Trophoblast cell (in vitro differentiated cells and primary cell): ENCODE measurements at regions not wholly inside any gene's neighbourhood (a gene's known extent, or its start where the extent isn't known, plus 50 kb on each side); places are given as distances from the start of the nearest gene placed in this dataset.
"Not testable (repeated sequence)": the region's sequence is repeated elsewhere in the genome, so short reads cannot be mapped to it uniquely, and the experiment has no call there.

Source experiments
- DNase-seq, 2 donors: peaks; one replicate each; pipeline ENCODE4 v3.0.0-alpha.2; 2016
- H2AFZ ChIP-seq: 2 replicates; pipeline ENCODE4 v1.6.1; 2013; ENCODE audit warnings: low read length, moderate library complexity, mild to moderate bottlenecking; ENCODE audit not compliant: insufficient read depth, poor library complexity
- H2AK5ac ChIP-seq: 2 replicates; pipeline ENCODE4 v1.6.1; 2013; ENCODE audit warnings: mild to moderate bottlenecking, low read length
- H2BK120ac ChIP-seq: 2 replicates; pipeline ENCODE4 v1.6.1; 2013; ENCODE audit warnings: low read length, mild to moderate bottlenecking, moderate library complexity; ENCODE audit not compliant: insufficient read depth, poor library complexity
- H2BK12ac ChIP-seq: 2 replicates; pipeline ENCODE4 v1.6.1; 2013; ENCODE audit warnings: mild to moderate bottlenecking, low read length, moderate library complexity
- H2BK5ac ChIP-seq: 2 replicates; pipeline ENCODE4 v1.6.1; 2013; ENCODE audit warnings: low read length, low read depth, moderate library complexity, mild to moderate bottlenecking; ENCODE audit not compliant: poor library complexity
- H3K14ac ChIP-seq: 2 replicates; pipeline ENCODE4 v1.6.1; 2013; ENCODE audit warnings: mild to moderate bottlenecking, low read length
- H3K18ac ChIP-seq: 2 replicates; pipeline ENCODE4 v1.6.1; 2013; ENCODE audit warnings: mild to moderate bottlenecking, low read length
- H3K23ac ChIP-seq: 2 replicates; pipeline ENCODE4 v1.6.1; 2013; ENCODE audit warnings: low read length
- H3K27ac ChIP-seq: 2 replicates; pipeline ENCODE4 v1.5.1; 2013; ENCODE audit warnings: low read depth, mild to moderate bottlenecking, inconsistent platforms, low read length, moderate library complexity
- H3K27me3 ChIP-seq: 2 replicates; pipeline ENCODE4 v1.6.1; 2013; ENCODE audit warnings: inconsistent platforms, mild to moderate bottlenecking, low read length, moderate library complexity; ENCODE audit not compliant: insufficient read depth
- H3K36me3 ChIP-seq, 2 experiments: 1 replicate in 1 of 2; 2 replicates in 1 of 2; pipeline ENCODE4 v1.6.1; 2013; ENCODE audit warnings: low read length in 2 of 2, mild to moderate bottlenecking in 2 of 2, moderate library complexity in 1 of 2; ENCODE audit not compliant: insufficient read depth in 2 of 2, control insufficient read depth in 1 of 2
- H3K4ac ChIP-seq: 2 replicates; pipeline ENCODE4 v1.6.1; 2013; ENCODE audit warnings: low read depth, mild to moderate bottlenecking, low read length, moderate library complexity
- H3K4me1 ChIP-seq, 2 experiments: 1 replicate in 1 of 2; 2 replicates in 1 of 2; pipeline ENCODE4 v1.6.1; 2013; ENCODE audit warnings: low read length in 2 of 2, mild to moderate bottlenecking in 2 of 2, moderate library complexity in 1 of 2; ENCODE audit not compliant: insufficient read depth in 2 of 2, control insufficient read depth in 1 of 2
- H3K4me2 ChIP-seq: 2 replicates; pipeline ENCODE4 v1.6.1; 2013; ENCODE audit warnings: inconsistent platforms, mild to moderate bottlenecking, low read length, moderate library complexity
- H3K4me3 ChIP-seq: 2 replicates; pipeline ENCODE4 v1.5.1; 2013; ENCODE audit warnings: mild to moderate bottlenecking, low read depth, low read length, inconsistent platforms
- H3K79me1 ChIP-seq: one replicate; pipeline ENCODE4 v1.6.1; 2013; ENCODE audit warnings: low read length
- H3K79me2 ChIP-seq: 2 replicates; pipeline ENCODE4 v1.6.1; 2013; ENCODE audit warnings: low read length, mild to moderate bottlenecking; ENCODE audit not compliant: control insufficient read depth, insufficient read depth, poor library complexity
- H3K9ac ChIP-seq: 2 replicates; pipeline ENCODE4 v1.6.1; 2013; ENCODE audit warnings: mild to moderate bottlenecking, low read length
- H3K9me3 ChIP-seq: 2 replicates; pipeline ENCODE4 v1.6.1; 2013; ENCODE audit warnings: low read depth, mild to moderate bottlenecking, control low read depth, inconsistent platforms, low read length; ENCODE audit not compliant: insufficient read depth
- H4K12ac ChIP-seq: 2 replicates; pipeline ENCODE4 v1.6.1; 2013; ENCODE audit warnings: low read depth, mild to moderate bottlenecking, low read length, moderate library complexity
- H4K8ac ChIP-seq: 2 replicates; pipeline ENCODE4 v1.6.1; 2013; ENCODE audit warnings: low read depth, mild to moderate bottlenecking, low read length, moderate library complexity
- H4K91ac ChIP-seq: one replicate; pipeline ENCODE4 v1.6.1; 2013; ENCODE audit warnings: low read depth, mild to moderate bottlenecking, low read length, moderate library complexity
- WGBS: extraction: QIAGEN DNeasy Blood & Tissue Kit; methylation state at CpG from one replicate; pipeline ENCODE4 v1.1.7; 2013; ENCODE audit warnings: missing lambda C conversion rate; ENCODE audit not compliant: insufficient read length, insufficient coverage; ENCODE audit errors: extremely low coverage; 5-methylcytosine and 5-hydroxymethylcytosine counted together

GRCh38 chr3:69683082-69683806, 56.0 kb upstream of the MITF start:
- H4K8ac ChIP-seq, result no peak overlapping the region
- H4K91ac ChIP-seq, result no peak overlapping the region
- H3K36me3 ChIP-seq, result no peaks in the 10 kb centered on the region
- H2BK120ac ChIP-seq, result no peak overlapping the region
- no peak overlapping the region for H3K4me2 ChIP-seq
- H3K4me3 ChIP-seq, result no peak overlapping the region
- H3K27me3 ChIP-seq, result no peaks in the 10 kb centered on the region
- no peak overlapping the region for H3K4ac ChIP-seq
- H3K4me1 ChIP-seq, result no peaks in the 10 kb centered on the region
- H4K12ac ChIP-seq, result no peak overlapping the region
- no peak overlapping the region for H3K27ac ChIP-seq
- no peaks in the 10 kb centered on the region for H3K79me2 ChIP-seq
- H3K23ac ChIP-seq, result no peak overlapping the region
- H3K18ac ChIP-seq, result no peak overlapping the region
- no peak overlapping the region for H2BK12ac ChIP-seq
- no peak overlapping the region for H3K14ac ChIP-seq
- H2AK5ac ChIP-seq, result no peak overlapping the region
- WGBS, result no CpG with 5 or more reads among the region's 4 CpGs
- no peak overlapping the region for H2BK5ac ChIP-seq
- H3K9me3 ChIP-seq, result no peaks in the 10 kb centered on the region
- H3K79me1 ChIP-seq, result no peaks in the 10 kb centered on the region
- no peak for DNase-seq
- no peak overlapping the region for H3K9ac ChIP-seq
- no peak overlapping the region for H2AFZ ChIP-seq

GRCh38 chr3:69677456-69677855, 61.8 kb upstream of the MITF start:
- H4K8ac ChIP-seq, H3K27ac ChIP-seq, H2BK5ac ChIP-seq, H2AK5ac ChIP-seq, H3K79me1 ChIP-seq, H3K4ac ChIP-seq, H4K91ac ChIP-seq, H3K23ac ChIP-seq, H3K36me3 ChIP-seq, H3K27me3 ChIP-seq, H3K14ac ChIP-seq, H3K9ac ChIP-seq, H2BK12ac ChIP-seq, H2BK120ac ChIP-seq, H3K9me3 ChIP-seq, H3K4me1 ChIP-seq, H3K18ac ChIP-seq, H3K4me3 ChIP-seq, H4K12ac ChIP-seq, DNase-seq, H3K79me2 ChIP-seq, H3K4me2 ChIP-seq, H2AFZ ChIP-seq: not testable (repeated sequence)
- WGBS, result no CpG with 5 or more reads among the region's 30 CpGs

GRCh38 chr3:69675786-69676530, 63.3 kb upstream of the MITF start:
- Histone ChIP-seq H3K4ac (no peak overlapping the region), H3K9ac (no peak overlapping the region), H2BK5ac (no peak overlapping the region), H3K79me2 (no peaks in the 10 kb centered on the region), H3K27me3 (no peaks in the 10 kb centered on the region), H3K23ac (no peak overlapping the region), H3K14ac (no peak overlapping the region), H2AFZ (no peak overlapping the region), H3K79me1 (no peaks in the 10 kb centered on the region), H2AK5ac (no peak overlapping the region), H2BK120ac (no peak overlapping the region), H2BK12ac (no peak overlapping the region), H4K8ac (no peak overlapping the region), H3K4me1 (no peaks in the 10 kb centered on the region), H4K12ac (no peak overlapping the region), H3K27ac (no peak overlapping the region), H3K4me2 (no peak overlapping the region), H3K36me3 (no peaks in the 10 kb centered on the region), H4K91ac (no peak overlapping the region), H3K18ac (no peak overlapping the region), H3K4me3 (no peak overlapping the region), H3K9me3 (no peaks in the 10 kb centered on the region)
- no peak for DNase-seq
- no CpG with 5 or more reads among the region's 6 CpGs for WGBS

- Histone ChIP-seq H3K79me1 (no peaks in the 10 kb centered on the region), H3K9ac (no peak overlapping the region), H3K79me2 (no peaks in the 10 kb centered on the region), H2BK120ac (no peak overlapping the region), H2BK12ac (no peak overlapping the region), H2AK5ac (no peak overlapping the region), H3K4me1 (no peaks in the 10 kb centered on the region), H3K27ac (no peak overlapping the region), H3K9me3 (no peaks in the 10 kb centered on the region), H4K91ac (no peak overlapping the region), H2BK5ac (no peak overlapping the region), H4K8ac (no peak overlapping the region), H3K36me3 (no peaks in the 10 kb centered on the region), H3K14ac (no peak overlapping the region), H3K18ac (no peak overlapping the region), H3K27me3 (no peaks in the 10 kb centered on the region), H3K4ac (no peak overlapping the region), H3K4me2 (no peak overlapping the region), H3K4me3 (no peak overlapping the region), H2AFZ (no peak overlapping the region), H3K23ac (no peak overlapping the region), H4K12ac (no peak overlapping the region)
- no peak for DNase-seq
- WGBS, result no CpG with 5 or more reads among the region's 3 CpGs
Measured at GRCh38 chr3:69674752-69675151, 64.5 kb upstream of the MITF start.
